CD4-positive, alpha-beta T cell (primary cell): ENCODE measurements at regions not wholly inside any gene's neighbourhood (a gene's known extent, or its start where the extent isn't known, plus 50 kb on each side); places are given as distances from the start of the nearest gene placed in this dataset.

Experiments used
- ATAC-seq: fragments of 200-7000 bp; cut with Tn5 transposase; one replicate; pipeline ENCODE4 v1.10.0; 2022; ENCODE audit warnings: mild to moderate bottlenecking; ENCODE audit not compliant: poor library complexity
- CTCF ChIA-PET: fragments of 350-600 bp; sonication (Branson Sonifier 250); formaldehyde crosslinking; loops from one replicate; lab custom pipeline; 2021; ENCODE audit warnings: antibody characterized with exemption, inconsistent platforms; lab: Charles Lee
- POLR2A ChIA-PET: fragments of 350-600 bp; sonication (Branson Sonifier 250); formaldehyde crosslinking; loops from one replicate; lab custom pipeline; 2021; ENCODE audit warnings: antibody characterized with exemption, inconsistent platforms; lab: Charles Lee
- DNase-seq, 14 experiments: peaks; one replicate each; pipeline ENCODE4 v3.0.0-alpha.2; 2013 to 2020; ENCODE audit warnings: mixed read lengths in 2 of 14
- H3K27ac ChIP-seq, 2 donors: one replicate each; pipeline versions ENCODE4 v1.5.1 to v1.7.0; 2013; ENCODE audit warnings: low read length in 2 of 2, low read depth in 1 of 2, mild to moderate bottlenecking in 1 of 2
- H3K27me3 ChIP-seq, 2 experiments: 1 replicate in 1 of 2; 2 replicates in 1 of 2; pipeline versions ENCODE4 v1.6.1 to v1.7.0; 2013; ENCODE audit warnings: low read length in 2 of 2, control low read depth in 1 of 2, mild to moderate bottlenecking in 1 of 2, moderate library complexity in 1 of 2; ENCODE audit not compliant: insufficient read depth in 2 of 2, control insufficient read depth in 1 of 2
- H3K36me3 ChIP-seq: one replicate; pipeline ENCODE4 v1.6.1; 2013; ENCODE audit warnings: low read length, control low read depth; ENCODE audit not compliant: insufficient read depth
- H3K4me1 ChIP-seq: one replicate; pipeline ENCODE4 v1.6.1; 2013; ENCODE audit warnings: low read length, control low read depth; ENCODE audit not compliant: insufficient read depth
- H3K4me3 ChIP-seq: one replicate; pipeline ENCODE4 v1.5.1; 2013; ENCODE audit warnings: mild to moderate bottlenecking, low read length, moderate library complexity
- H3K9me3 ChIP-seq, 2 experiments: 1 replicate in 1 of 2; 2 replicates in 1 of 2; pipeline versions ENCODE4 v1.6.1 to v1.7.0; 2013; ENCODE audit warnings: low read length in 2 of 2, mild to moderate bottlenecking in 2 of 2, control low read depth in 1 of 2, moderate library complexity in 1 of 2; ENCODE audit not compliant: control insufficient read depth in 1 of 2, insufficient read depth in 1 of 2
- H3K27ac Mint-ChIP-seq: one replicate; pipeline ENCODE4 v1.8.0; 2020; ENCODE audit warnings: mixed read lengths
- H3K27me3 Mint-ChIP-seq: one replicate; pipeline ENCODE4 v1.8.0; 2021; ENCODE audit warnings: mixed read lengths
- H3K36me3 Mint-ChIP-seq: one replicate; pipeline ENCODE4 v1.8.0; 2021; ENCODE audit warnings: low read depth, mixed read lengths
- H3K4me1 Mint-ChIP-seq: one replicate; pipeline ENCODE4 v1.8.0; 2021; ENCODE audit warnings: low read depth, mixed read lengths
- H3K4me3 Mint-ChIP-seq: one replicate; pipeline ENCODE4 v1.8.0; 2020; ENCODE audit warnings: mild to moderate bottlenecking, mixed read lengths
- H3K9me3 Mint-ChIP-seq: one replicate; pipeline ENCODE4 v1.8.0; 2020; ENCODE audit warnings: mixed read lengths
- CTCF ChIP-seq: fragments of 200-600 bp; IDR thresholded peaks from one replicate; pipeline ENCODE4 v1.8.0; 2022; ENCODE audit warnings: antibody characterized with exemption, mild to moderate bottlenecking
- intact Hi-C, 2 experiments: fragments of 100-400 bp; cut with DNase I in 1 of 2; cut with micrococcal nuclease in 1 of 2; formaldehyde crosslinking; loops; one replicate each; pipeline versions ENCODE4 v1.15.1 to v1.9.0; 2023 to 2025; cut with DNase I, micrococcal nuclease

- Histone ChIP-seq H3K27ac (no peak overlapping the region), H3K36me3 (no peaks in the 10 kb centered on the region), H3K27me3 (no peaks in the 10 kb centered on the region), H3K4me3 (no peak overlapping the region), H3K9me3 (peaks cover 0 to 4% of the 10 kb centered on the region in 2 experiments), H3K4me1 (no peaks in the 10 kb centered on the region)
- DNase-seq (no peak), ATAC-seq (no peak)
- H3K4me1 Mint-ChIP-seq = no peaks in the 10 kb centered on the region
- ChIA-PET CTCF (no interaction called here), POLR2A (no interaction called here)
- H3K9me3 Mint-ChIP-seq = no peaks in the 10 kb centered on the region
- H3K27me3 Mint-ChIP-seq = peaks cover under 1% of the 10 kb centered on the region
- no peak for TF ChIP-seq CTCF
- intact Hi-C loops = no loop called here
- no peaks in the 10 kb centered on the region for H3K36me3 Mint-ChIP-seq
- H3K4me3 Mint-ChIP-seq = no peak overlapping the region
- H3K27ac Mint-ChIP-seq = no peak overlapping the region
These were observed 1354.9 kb upstream of the TMEM132C start for GRCh38 chr12:126912111-126912510.

GRCh38 chr12:126914170-126914793 lies 1352.7 kb upstream of the TMEM132C start:
- TF ChIP-seq CTCF = no peak
- Mint-ChIP-seq H3K27ac (no peak overlapping the region), H3K36me3 (no peaks in the 10 kb centered on the region), H3K9me3 (peaks cover 3% of the 10 kb centered on the region), H3K4me1 (no peaks in the 10 kb centered on the region), H3K4me3 (no peak overlapping the region), H3K27me3 (peaks cover 4% of the 10 kb centered on the region)
- H3K36me3 ChIP-seq = no peaks in the 10 kb centered on the region
- no peaks in the 10 kb centered on the region for H3K4me1 ChIP-seq
- DNase-seq (no peak), ATAC-seq (no peak)
- intact Hi-C loops = no loop called here
- no peaks in the 10 kb centered on the region for H3K9me3 ChIP-seq
- no peak overlapping the region for H3K4me3 ChIP-seq
- no peak overlapping the region for H3K27ac ChIP-seq
- ChIA-PET CTCF (interaction anchor here (0.5 kb wide), 1 partner anchor 93 kb away, joined by 4 read pairs; no protein-coding TSS in a partner anchor), POLR2A (no interaction called here)
- no peaks in the 10 kb centered on the region for H3K27me3 ChIP-seq

- no peaks in the 10 kb centered on the region for H3K36me3 ChIP-seq
- H3K9me3 Mint-ChIP-seq = peaks cover 3% of the 10 kb centered on the region
- intact Hi-C loops = no loop called here
- ATAC-seq (no peak), DNase-seq (no peak)
- H3K4me3 Mint-ChIP-seq = no peak overlapping the region
- H3K36me3 Mint-ChIP-seq = no peaks in the 10 kb centered on the region
- ChIA-PET POLR2A (no interaction called here), CTCF (no interaction called here)
- no peaks in the 10 kb centered on the region for H3K9me3 ChIP-seq
- H3K4me3 ChIP-seq = no peak overlapping the region
- no peak overlapping the region for H3K27ac ChIP-seq
- H3K4me1 Mint-ChIP-seq = no peaks in the 10 kb centered on the region
- no peak overlapping the region for H3K27ac Mint-ChIP-seq
- no peak for TF ChIP-seq CTCF
- H3K27me3 ChIP-seq = no peaks in the 10 kb centered on the region
- H3K27me3 Mint-ChIP-seq = peaks cover 4% of the 10 kb centered on the region
- no peaks in the 10 kb centered on the region for H3K4me1 ChIP-seq
These were observed 1351.7 kb upstream of the TMEM132C start for GRCh38 chr12:126915309-126915708.
